Lung microvascular endothelial cell (primary cell): ENCODE measurements at regions not wholly inside any gene's neighbourhood (a gene's known extent, or its start where the extent isn't known, plus 50 kb on each side); places are given as distances from the start of the nearest gene placed in this dataset.
"Not testable (repeated sequence)": the region's sequence is repeated elsewhere in the genome, so short reads cannot be mapped to it uniquely, and the experiment has no call there.

Experiments used
- DNase-seq, 2 donors: peaks; one replicate each; pipeline versions ENCODE4 v3.0.0 to v3.0.0-alpha.2; 2010; ENCODE audit warnings: low read depth in 2 of 2

GRCh38 chr4:81785338-81785737 is 313.6 kb upstream of the RASGEF1B start:
- no peak for DNase-seq

GRCh38 chr4:81783558-81783957 is 311.9 kb upstream of the RASGEF1B start:
- no peak for DNase-seq

DNA sequence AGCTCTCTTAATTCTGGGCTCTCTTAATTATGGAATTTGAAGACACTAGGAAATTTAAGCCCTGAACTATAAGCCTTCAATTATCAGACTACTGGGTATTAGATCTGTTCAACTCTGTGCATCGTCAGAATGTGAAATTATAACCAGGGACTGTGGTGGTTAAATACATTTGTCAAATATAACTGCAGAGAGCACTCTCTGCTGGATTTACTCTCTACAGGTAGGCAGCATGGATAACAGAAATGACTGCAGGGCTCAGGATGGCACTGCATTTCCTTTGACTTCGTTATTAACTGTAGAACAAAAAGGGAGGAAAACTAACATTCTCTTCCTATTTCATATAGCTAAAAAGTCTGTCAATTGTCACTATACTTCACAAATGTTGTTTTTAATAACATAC is 310.1 kb upstream of the RASGEF1B start:
- no peak for DNase-seq

DNA sequence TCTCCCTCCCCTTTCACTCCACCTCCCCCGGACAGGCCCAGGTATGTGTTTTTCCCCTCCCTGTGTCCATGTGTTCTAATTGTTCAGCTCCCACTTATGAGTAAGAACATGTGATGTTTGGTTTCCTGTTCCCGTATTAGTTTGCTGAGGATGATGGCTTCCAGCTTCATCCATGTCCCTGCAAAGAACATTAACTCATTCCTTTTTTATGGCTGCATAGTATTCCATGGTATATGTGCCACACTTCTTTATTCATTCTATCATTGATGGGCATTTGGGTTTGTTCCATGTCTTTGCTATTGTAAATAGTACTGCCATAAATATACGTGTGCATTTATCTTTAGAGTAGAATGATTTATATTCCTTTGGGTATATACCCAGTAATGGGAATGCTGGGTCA is 306.0 kb upstream of the RASGEF1B start:
- not testable (repeated sequence) for DNase-seq

GRCh38 chr4:81776794-81777193 is 305.1 kb upstream of the RASGEF1B start:
- DNase-seq, result no peak

DNA sequence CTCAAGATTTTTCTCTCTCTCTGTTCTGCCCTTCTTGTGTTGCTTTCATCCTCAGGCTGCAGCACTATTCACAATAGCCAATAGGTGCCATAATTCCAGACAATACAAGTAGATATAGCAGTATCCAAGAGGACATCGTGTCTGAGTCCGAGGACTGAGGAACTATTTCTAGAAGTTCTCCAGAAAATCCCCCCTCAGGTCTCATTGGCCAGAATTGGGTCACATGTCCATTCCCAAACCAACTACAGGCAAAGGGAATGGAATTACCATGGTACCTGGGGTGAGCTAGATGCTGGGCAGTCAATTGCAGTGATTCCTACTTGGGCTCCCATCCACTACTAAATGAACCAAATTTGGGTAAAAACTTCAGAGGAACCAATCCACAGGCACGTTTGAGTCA is 301.9 kb upstream of the RASGEF1B start:
- no peak for DNase-seq

- no peak for DNase-seq
These were observed 300.0 kb upstream of the RASGEF1B start for GRCh38 chr4:81771721-81772120.

DNA sequence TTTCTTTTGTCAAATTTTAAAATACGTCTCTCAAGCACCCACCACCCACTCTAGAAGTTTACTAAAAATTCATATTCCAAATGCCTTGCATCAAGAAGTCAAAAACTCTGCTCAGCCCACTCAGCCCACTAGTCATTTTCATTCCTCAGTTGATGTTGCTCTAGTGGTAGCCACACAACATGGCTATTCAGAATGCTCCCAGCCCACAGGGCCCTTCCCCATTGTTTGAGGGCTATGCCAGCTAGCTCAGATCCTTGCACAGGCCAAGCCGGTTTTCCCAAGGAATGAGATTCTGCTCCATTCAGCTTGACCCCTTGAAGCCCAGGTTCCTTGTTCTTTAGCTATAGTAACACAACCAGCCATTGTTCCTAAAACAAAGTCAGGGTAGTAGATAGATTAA is 297.5 kb upstream of the RASGEF1B start:
- no peak for DNase-seq

- no peak for DNase-seq
These were observed 287.0 kb upstream of the RASGEF1B start for GRCh38 chr4:81758574-81759264.

DNA sequence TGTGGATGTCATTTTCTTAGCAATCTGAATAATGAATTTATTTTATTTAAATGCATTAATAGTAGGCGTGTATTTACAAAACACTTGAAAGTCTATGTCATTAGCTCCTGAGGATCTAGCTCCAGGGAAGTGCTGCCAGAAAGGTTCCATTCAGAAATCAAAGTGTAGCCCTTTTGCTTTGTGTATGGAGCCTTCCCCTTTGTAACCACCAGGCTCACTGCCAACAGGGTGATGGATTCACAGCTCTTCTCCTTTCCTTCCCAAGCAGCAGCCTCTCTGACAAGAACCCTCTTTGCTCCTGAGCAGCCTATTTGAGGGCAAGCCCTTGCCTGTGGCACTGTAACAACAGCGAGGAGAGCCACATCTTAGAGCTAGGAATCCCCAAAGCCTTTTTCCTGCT is 286.0 kb upstream of the RASGEF1B start:
- DNase-seq, result no peak

- no peak for DNase-seq
These were observed 285.3 kb upstream of the RASGEF1B start for GRCh38 chr4:81756973-81757372.

DNA sequence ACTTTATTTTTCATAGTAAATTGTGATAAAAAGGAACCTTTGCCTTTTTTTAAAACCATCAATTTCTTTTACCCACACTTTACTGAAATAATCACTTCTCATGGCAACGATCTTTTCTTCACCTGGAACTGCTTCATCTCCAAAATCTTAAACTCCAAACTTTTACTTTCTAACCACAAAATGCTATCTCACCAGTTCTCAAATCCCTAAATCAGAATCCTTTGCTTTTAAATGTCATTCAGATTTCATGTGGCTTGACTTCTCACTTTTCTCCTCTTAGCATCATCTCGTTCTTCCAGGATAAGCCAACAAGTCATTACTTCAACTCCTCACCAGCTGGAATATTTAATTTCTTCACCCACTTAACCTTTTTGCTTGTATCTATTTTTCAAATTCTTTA is 284.3 kb upstream of the RASGEF1B start:
- no peak for DNase-seq

- no peak for DNase-seq
These were observed 282.5 kb upstream of the RASGEF1B start for GRCh38 chr4:81754169-81754568.

- no peak for DNase-seq
These were observed 280.0 kb upstream of the RASGEF1B start for GRCh38 chr4:81751531-81752289.

GRCh38 chr4:81747242-81747930 is 275.7 kb upstream of the RASGEF1B start:
- peak; percentile 54 to 59 for DNase-seq

DNA sequence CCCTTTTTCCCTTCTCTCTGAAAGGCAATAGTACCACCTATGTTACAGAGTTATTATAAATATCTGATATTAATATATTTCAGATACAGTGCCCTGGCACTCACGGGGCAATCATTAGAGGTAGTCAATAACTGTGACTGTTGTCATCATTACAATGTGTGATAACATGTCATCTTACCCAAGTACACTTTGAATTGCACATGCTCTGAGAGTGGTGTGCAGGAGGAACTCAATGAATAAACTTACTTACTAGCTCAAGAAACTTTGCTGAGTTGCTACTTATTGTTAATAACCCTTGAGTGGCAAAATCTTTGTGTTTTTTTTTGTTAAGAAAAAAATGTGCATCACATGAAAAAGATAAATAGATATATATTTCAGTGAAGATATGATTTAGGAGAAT is 275.1 kb upstream of the RASGEF1B start:
- DNase-seq, result no peak

GRCh38 chr4:81746071-81746470 is 274.4 kb upstream of the RASGEF1B start:
- peak in 1 of 2 donors; percentile 20 for DNase-seq

DNA sequence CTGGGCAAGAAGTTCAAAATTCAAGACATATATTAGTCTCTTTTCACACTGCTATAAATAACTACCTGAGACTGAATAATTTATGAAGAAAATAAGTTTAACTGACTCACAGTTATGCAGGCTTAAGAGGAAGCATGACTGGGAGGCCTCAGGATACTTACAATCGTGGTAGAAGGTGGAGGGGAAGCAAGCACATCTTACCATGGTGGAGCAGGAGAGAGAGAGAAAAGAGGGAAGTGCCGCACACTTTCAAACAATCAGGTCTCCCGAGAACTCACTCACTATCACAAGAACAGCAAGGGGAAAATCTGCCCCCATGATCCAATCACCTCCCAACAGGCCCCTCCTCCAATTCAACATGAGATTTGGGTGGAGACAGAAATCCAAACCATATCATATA is 273.3 kb upstream of the RASGEF1B start:
- DNase-seq, result no peak

DNA sequence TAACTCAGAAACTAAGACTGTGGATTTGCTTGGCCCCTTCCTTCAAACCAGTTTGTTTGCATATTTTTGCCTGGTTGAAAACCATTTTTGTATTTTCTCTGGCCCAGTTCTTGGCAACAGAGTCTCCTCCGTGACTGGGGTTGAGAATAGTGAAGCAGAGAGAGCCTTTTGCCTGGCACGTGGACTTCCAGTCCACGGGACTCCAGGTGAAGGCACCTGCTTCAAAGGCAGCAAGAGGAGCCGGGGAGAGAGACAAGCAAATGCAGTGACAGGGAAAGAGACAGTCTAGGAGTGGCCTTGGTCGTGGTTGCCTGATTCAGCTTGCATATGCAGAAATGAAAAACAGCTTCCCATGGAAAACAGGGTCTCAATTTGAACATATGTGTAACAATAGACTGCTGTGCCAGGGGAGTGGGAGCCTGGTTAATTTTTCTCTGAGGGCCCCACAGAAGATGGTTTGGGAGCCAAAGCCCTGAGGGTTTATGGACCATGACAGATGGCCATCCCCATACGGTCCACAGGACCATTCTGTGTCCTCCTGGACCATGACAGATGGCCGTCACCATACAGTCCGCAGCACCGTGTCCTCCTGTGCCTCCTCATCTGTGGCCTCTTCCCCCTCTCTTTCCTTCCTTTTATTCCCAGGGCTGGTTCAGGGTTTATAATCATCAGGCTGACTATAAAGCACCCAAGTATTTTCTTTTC is 272.2 kb upstream of the RASGEF1B start:
- DNase-seq, result no peak

DNA sequence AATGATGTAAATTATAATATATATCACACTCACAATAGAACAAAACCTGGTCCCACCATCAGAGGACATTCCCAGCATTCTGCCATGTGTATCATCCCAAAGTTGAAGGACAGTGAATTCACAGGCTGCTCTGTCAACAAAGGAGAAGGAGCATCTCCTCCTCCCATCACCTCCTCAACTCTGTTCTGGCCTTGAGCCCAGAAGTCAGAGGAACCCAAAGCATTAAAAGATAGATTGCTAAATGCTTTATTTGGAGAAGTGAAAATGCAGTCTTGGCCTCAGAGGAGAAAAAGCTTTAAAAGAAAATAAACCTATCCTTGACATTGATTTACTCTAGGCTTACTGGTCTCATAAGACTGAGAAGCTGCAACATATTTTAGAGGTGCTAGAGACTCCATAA is 268.8 kb upstream of the RASGEF1B start:
- no peak for DNase-seq

GRCh38 chr4:81738891-81739290 is 267.2 kb upstream of the RASGEF1B start:
- no peak for DNase-seq
